Breast epithelium (tissue), 4 donors: ENCODE measurements at regions not wholly inside any gene's neighbourhood (a gene's known extent, or its start where the extent isn't known, plus 50 kb on each side); places are given as distances from the start of the nearest gene placed in this dataset.

Experiments
- DNase-seq, 2 donors: peaks; one replicate each; pipeline ENCODE4 v3.0.0-alpha.2; 2019; ENCODE audit warnings: low spot score in 2 of 2
- H3K27ac ChIP-seq, 2 donors: fragments of 200-600 bp; sonication (generic) in 1 of 2; one replicate each; pipeline ENCODE4 v1.5.1; 2016 to 2019; ENCODE audit warnings: mild to moderate bottlenecking in 1 of 2
- H3K27me3 ChIP-seq, 2 donors: fragments of 200-600 bp; sonication (generic) in 1 of 2; one replicate each; pipeline versions ENCODE4 v1.5.1 to v1.6.0; 2017 to 2019; ENCODE audit warnings: control low read depth in 1 of 2, mild to moderate bottlenecking in 1 of 2
- H3K36me3 ChIP-seq: fragments of 200-600 bp; one replicate; pipeline ENCODE4 v1.5.1; 2019
- H3K4me1 ChIP-seq, 2 donors: fragments of 200-600 bp; sonication (generic); one replicate each; pipeline ENCODE4 v1.5.1; 2016 to 2019; ENCODE audit warnings: control low read depth in 1 of 2
- H3K4me3 ChIP-seq, 3 donors: fragments of 200-600 bp; sonication (generic); 1 replicate in 2 of 3; 2 replicates in 1 of 3; pipeline ENCODE4 v1.5.1; 2016 to 2019; ENCODE audit warnings: mild to moderate bottlenecking in 3 of 3, moderate library complexity in 2 of 3
- H3K9me3 ChIP-seq, 2 donors: fragments of 200-600 bp; sonication (generic) in 1 of 2; one replicate each; pipeline ENCODE4 v1.5.1; 2016 to 2019; ENCODE audit warnings: control low read depth in 1 of 2
- CTCF ChIP-seq, 3 donors: fragments of 450-650 bp; IDR thresholded peaks; one replicate each; pipeline ENCODE4 v1.5.1; 2016 to 2017; ENCODE audit warnings: antibody characterized with exemption in 3 of 3, mild to moderate bottlenecking in 3 of 3, moderate library complexity in 3 of 3
- POLR2A ChIP-seq: fragments of 450-650 bp; IDR thresholded peaks from one replicate; pipeline ENCODE4 v1.6.1; 2016; ENCODE audit warnings: antibody characterized with exemption, mild to moderate bottlenecking, moderate library complexity
- POLR2AphosphoS5 ChIP-seq, 3 donors: sonication (generic); formaldehyde crosslinking; IDR thresholded peaks; one replicate each; pipeline ENCODE4 v1.6.1; 2017; ENCODE audit warnings: antibody characterized with exemption in 3 of 3
- intact Hi-C: fragments of 100-400 bp; cut with DNase I; formaldehyde crosslinking; loops from one replicate; pipeline ENCODE4 v1.15.1; 2023; ENCODE audit warnings: low total_unique reads

GRCh38 chr21:38936240-38936639 lies 130.5 kb downstream of the ETS2 start:
- Histone ChIP-seq H3K9me3 (no peaks in the 10 kb centered on the region), H3K27ac (no peak overlapping the region), H3K36me3 (no peaks in the 10 kb centered on the region), H3K4me3 (no peak overlapping the region), H3K27me3 (no peaks in the 10 kb centered on the region), H3K4me1 (no peaks in the 10 kb centered on the region)
- no peak for DNase-seq
- TF ChIP-seq POLR2AphosphoS5 (IDR thresholded peaks at IDR 0.05): no peak
- TF ChIP-seq CTCF (IDR thresholded peaks at IDR 0.05): no peak
- no peak for TF ChIP-seq POLR2A
- intact Hi-C loops: no loop called here

- Histone ChIP-seq H3K27ac (no peak overlapping the region), H3K4me1 (no peaks in the 10 kb centered on the region), H3K36me3 (no peaks in the 10 kb centered on the region), H3K9me3 (no peaks in the 10 kb centered on the region), H3K4me3 (no peak overlapping the region), H3K27me3 (no peaks in the 10 kb centered on the region)
- TF ChIP-seq POLR2AphosphoS5 (IDR thresholded peaks at IDR 0.05) (no peak), POLR2A (no peak), CTCF (IDR thresholded peaks at IDR 0.05) (no peak)
- DNase-seq: no peak
- intact Hi-C loops: no loop called here
These were observed 128.0 kb downstream of the ETS2 start for GRCh38 chr21:38933731-38934130.

- H3K27me3 ChIP-seq: no peaks in the 10 kb centered on the region
- H3K36me3 ChIP-seq: no peaks in the 10 kb centered on the region
- H3K4me1 ChIP-seq: peaks cover under 1 to 2% of the 10 kb centered on the region in 2 donors
- DNase-seq: no peak
- H3K9me3 ChIP-seq: no peaks in the 10 kb centered on the region
- H3K4me3 ChIP-seq: no peak overlapping the region
- intact Hi-C loops: no loop called here
- no peak overlapping the region for H3K27ac ChIP-seq
- TF ChIP-seq CTCF (IDR thresholded peaks at IDR 0.05): no peak
- no peak for TF ChIP-seq POLR2AphosphoS5 (IDR thresholded peaks at IDR 0.05)
- TF ChIP-seq POLR2A: no peak
These were observed 125.6 kb downstream of the ETS2 start for GRCh38 chr21:38931291-38931690.

GRCh38 chr21:38930853-38931252 lies 125.1 kb downstream of the ETS2 start:
- peak overlapping the region in 1 of 2 donors; percentile 72 for H3K27ac ChIP-seq
- no peak for DNase-seq
- intact Hi-C loops: no loop called here

GRCh38 chr21:38930066-38930465 lies 124.3 kb downstream of the ETS2 start:
- DNase-seq: no peak
- Histone ChIP-seq H3K9me3 (no peaks in the 10 kb centered on the region), H3K27me3 (no peaks in the 10 kb centered on the region), H3K27ac (peak overlapping the region in 1 of 2 donors; percentile 72), H3K4me3 (no peak overlapping the region), H3K4me1 (peaks cover 5 to 11% of the 10 kb centered on the region in 2 donors), H3K36me3 (no peaks in the 10 kb centered on the region)
- TF ChIP-seq CTCF (IDR thresholded peaks at IDR 0.05) (no peak), POLR2AphosphoS5 (IDR thresholded peaks at IDR 0.05) (no peak), POLR2A (no peak)
- intact Hi-C loops: no loop called here

More at GRCh38 chr21:38930853-38931252, 125.1 kb downstream of the ETS2 start:
- Histone ChIP-seq H3K4me1 (peaks cover 5% of the 10 kb centered on the region in 2 donors), H3K27me3 (no peaks in the 10 kb centered on the region), H3K9me3 (no peaks in the 10 kb centered on the region), H3K36me3 (no peaks in the 10 kb centered on the region), H3K4me3 (no peak overlapping the region)
- TF ChIP-seq POLR2AphosphoS5 (IDR thresholded peaks at IDR 0.05) (peak; percentile 28 to 70 (median 33)), POLR2A (no peak), CTCF (IDR thresholded peaks at IDR 0.05) (no peak)
